ENCODE measurements at regions not wholly inside any gene's neighbourhood (a gene's known extent, or its start where the extent isn't known, plus 50 kb on each side); places are given as distances from the start of the nearest gene placed in this dataset.

GRCh38 chr17:53548252-53548651 is 274.5 kb upstream of the KIF2B start:
- TF ChIP-seq POLR2A (IDR thresholded peaks at IDR 0.05), result no peak
- no peak for TF ChIP-seq CTCF (IDR thresholded peaks at IDR 0.05)
